ENCODE measurements at regions not wholly inside any gene's neighbourhood (a gene's known extent, or its start where the extent isn't known, plus 50 kb on each side); places are given as distances from the start of the nearest gene placed in this dataset.

DNA sequence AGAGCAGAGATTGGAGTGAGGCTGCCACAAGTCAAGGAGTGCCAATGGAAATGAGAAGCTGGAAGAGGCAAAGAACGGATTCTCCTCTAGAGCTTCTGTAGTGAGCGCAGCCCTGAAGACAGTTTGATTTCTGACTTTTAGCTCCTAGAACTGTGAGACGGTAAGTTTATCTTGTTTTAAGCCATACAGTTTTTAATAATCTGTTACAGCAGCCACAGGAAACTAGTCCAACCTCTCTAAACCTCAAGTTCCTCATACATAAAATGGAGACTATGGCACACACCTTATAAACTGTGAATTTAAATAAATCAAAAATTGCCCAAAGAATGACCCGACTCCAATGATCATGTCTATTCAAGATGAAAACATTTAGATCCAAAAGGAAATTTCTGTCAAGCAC lies 596.5 kb downstream of the BCL11A start:
- Mint-ChIP-seq H3K36me3 (no peaks in the 10 kb centered on the region), H3K4me3 (no peak overlapping the region), H3K27ac (no peak overlapping the region), H3K27me3 (ENCODE audit: low read depth) (no peaks in the 10 kb centered on the region), H3K9me3 (peaks cover 5% of the 10 kb centered on the region), H3K4me1 (peaks cover 11% of the 10 kb centered on the region)
- DNase-seq (ENCODE audit: low spot score in 2 of 2, unreplicated experiment in 2 of 2) = no peak
- TF ChIP-seq, protein P1, sequence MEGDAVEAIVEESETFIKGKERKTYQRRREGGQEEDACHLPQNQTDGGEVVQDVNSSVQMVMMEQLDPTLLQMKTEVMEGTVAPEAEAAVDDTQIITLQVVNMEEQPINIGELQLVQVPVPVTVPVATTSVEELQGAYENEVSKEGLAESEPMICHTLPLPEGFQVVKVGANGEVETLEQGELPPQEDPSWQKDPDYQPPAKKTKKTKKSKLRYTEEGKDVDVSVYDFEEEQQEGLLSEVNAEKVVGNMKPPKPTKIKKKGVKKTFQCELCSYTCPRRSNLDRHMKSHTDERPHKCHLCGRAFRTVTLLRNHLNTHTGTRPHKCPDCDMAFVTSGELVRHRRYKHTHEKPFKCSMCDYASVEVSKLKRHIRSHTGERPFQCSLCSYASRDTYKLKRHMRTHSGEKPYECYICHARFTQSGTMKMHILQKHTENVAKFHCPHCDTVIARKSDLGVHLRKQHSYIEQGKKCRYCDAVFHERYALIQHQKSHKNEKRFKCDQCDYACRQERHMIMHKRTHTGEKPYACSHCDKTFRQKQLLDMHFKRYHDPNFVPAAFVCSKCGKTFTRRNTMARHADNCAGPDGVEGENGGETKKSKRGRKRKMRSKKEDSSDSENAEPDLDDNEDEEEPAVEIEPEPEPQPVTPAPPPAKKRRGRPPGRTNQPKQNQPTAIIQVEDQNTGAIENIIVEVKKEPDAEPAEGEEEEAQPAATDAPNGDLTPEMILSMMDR (IDR thresholded peaks at IDR 0.05; ENCODE audit: unreplicated experiment) = no peak

DNA sequence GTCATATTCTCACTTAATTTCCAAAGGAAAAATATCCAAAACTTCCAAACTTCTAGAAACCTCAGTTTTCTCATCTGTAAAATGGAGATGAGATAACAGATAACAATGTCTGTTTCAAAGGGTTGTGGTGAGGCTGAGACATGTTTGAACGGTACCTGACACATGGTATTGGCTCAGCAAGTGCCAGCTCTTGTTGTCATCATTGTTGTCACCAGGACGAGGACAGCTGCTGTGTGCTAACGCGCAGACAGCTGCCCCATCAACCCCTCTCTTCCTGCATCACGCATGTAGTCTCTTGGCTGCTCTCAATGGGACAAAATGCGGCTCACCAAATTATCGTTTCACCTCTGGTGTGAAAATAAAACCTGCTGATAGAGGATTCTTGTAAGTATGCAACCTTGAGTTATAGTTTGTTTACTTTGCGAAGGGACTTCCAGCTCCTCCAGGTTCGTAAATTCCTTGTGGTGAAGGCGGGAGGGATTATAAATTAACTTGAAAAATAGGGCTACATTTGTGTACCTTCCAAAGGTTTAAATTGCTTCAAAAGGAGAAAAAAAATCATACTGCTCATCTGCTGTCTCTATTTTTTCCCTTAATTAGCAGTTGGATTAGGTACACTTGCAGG lies 605.4 kb downstream of the BCL11A start:
- no peaks in the 10 kb centered on the region for H3K36me3 Mint-ChIP-seq
- TF ChIP-seq, protein P1 (IDR thresholded peaks at IDR 0.05; ENCODE audit: unreplicated experiment) = no peak
- no peak overlapping the region for H3K27ac Mint-ChIP-seq
- no peaks in the 10 kb centered on the region for H3K27me3 Mint-ChIP-seq (ENCODE audit: low read depth)
- no peaks in the 10 kb centered on the region for H3K9me3 Mint-ChIP-seq
- H3K4me3 Mint-ChIP-seq = no peak overlapping the region
- DNase-seq (ENCODE audit: low spot score in 2 of 2, unreplicated experiment in 2 of 2) = no peak
- H3K4me1 Mint-ChIP-seq = peaks cover 25% of the 10 kb centered on the region

DNA sequence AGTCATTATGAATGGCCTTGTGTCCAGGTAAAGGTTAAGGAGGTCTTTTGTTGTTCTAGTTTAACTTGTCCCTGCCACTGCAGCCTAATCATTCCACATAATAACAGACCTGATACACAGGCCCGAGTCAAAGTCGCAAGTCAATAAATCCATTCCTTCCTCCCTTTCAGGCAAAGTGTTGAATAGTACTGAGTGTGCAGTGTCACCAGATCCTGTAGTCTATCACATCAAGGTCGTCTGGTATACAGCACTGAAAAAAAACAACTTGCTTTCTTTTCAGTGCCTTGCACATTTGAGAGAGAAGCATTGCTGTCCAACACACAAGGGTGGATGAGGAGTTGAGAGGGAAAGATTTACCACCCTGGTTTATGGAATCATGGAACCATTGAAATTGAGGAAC lies 606.2 kb downstream of the BCL11A start:
- H3K36me3 Mint-ChIP-seq = no peaks in the 10 kb centered on the region
- H3K9me3 Mint-ChIP-seq = no peaks in the 10 kb centered on the region
- H3K4me1 Mint-ChIP-seq = peaks cover 25% of the 10 kb centered on the region
- no peaks in the 10 kb centered on the region for H3K27me3 Mint-ChIP-seq (ENCODE audit: low read depth)
- no peak for DNase-seq (ENCODE audit: low spot score in 2 of 2, unreplicated experiment in 2 of 2)
- TF ChIP-seq, protein P1 (IDR thresholded peaks at IDR 0.05; ENCODE audit: unreplicated experiment) = no peak
- H3K27ac Mint-ChIP-seq = peak overlapping the region; percentile 8
- no peak overlapping the region for H3K4me3 Mint-ChIP-seq

DNA sequence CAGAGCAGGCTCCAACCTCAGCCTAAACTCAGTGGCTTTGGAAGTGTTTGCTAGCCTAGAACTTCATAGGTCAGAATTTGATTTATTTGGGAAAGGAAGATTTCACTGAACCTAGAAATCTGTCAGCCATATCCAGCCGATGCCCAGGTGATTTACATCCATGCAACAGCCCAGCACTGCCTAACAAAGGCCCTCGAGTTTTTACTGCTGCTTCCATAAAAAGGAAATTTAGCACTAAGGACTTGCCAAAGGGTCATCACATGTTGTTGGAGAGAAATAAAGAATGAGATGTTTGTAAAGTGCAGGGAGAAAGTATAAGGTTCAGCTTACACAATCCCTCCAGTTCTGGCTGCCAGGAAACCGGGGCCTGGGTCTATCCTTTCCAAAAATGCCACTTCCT lies 614.2 kb downstream of the BCL11A start:
- H3K27ac Mint-ChIP-seq = no peak overlapping the region
- H3K36me3 Mint-ChIP-seq = no peaks in the 10 kb centered on the region
- TF ChIP-seq, protein P1 (IDR thresholded peaks at IDR 0.05; ENCODE audit: unreplicated experiment) = no peak
- H3K4me1 Mint-ChIP-seq = peaks cover 4% of the 10 kb centered on the region
- DNase-seq (ENCODE audit: low spot score in 2 of 2, unreplicated experiment in 2 of 2) = no peak
- no peaks in the 10 kb centered on the region for H3K27me3 Mint-ChIP-seq (ENCODE audit: low read depth)
- no peaks in the 10 kb centered on the region for H3K9me3 Mint-ChIP-seq
- no peak overlapping the region for H3K4me3 Mint-ChIP-seq

DNA sequence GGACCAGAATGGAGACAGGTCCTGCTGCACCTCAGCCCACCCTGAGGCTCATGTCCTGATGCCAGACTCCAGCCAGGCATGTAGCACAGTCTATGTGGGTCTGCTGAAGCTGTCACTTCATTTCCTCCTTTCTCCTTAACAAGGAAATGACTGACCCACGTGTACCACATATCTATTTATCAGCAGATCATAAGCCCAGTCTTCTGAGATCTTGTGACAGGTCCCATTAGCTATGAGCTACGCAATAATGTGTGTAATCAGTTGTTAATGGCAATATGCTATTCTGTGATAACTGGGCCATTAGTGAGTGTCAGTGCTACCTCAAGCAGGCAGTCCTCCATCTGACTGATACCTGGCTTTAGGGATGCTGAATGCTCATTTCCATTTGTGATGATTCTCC lies 615.3 kb downstream of the BCL11A start:
- H3K36me3 Mint-ChIP-seq = no peaks in the 10 kb centered on the region
- no peaks in the 10 kb centered on the region for H3K27me3 Mint-ChIP-seq (ENCODE audit: low read depth)
- TF ChIP-seq, protein P1 (IDR thresholded peaks at IDR 0.05; ENCODE audit: unreplicated experiment) = no peak
- no peaks in the 10 kb centered on the region for H3K9me3 Mint-ChIP-seq
- no peak overlapping the region for H3K4me3 Mint-ChIP-seq
- peaks cover 4% of the 10 kb centered on the region for H3K4me1 Mint-ChIP-seq
- H3K27ac Mint-ChIP-seq = no peak overlapping the region
- no peak for DNase-seq (ENCODE audit: low spot score in 2 of 2, unreplicated experiment in 2 of 2)

DNA sequence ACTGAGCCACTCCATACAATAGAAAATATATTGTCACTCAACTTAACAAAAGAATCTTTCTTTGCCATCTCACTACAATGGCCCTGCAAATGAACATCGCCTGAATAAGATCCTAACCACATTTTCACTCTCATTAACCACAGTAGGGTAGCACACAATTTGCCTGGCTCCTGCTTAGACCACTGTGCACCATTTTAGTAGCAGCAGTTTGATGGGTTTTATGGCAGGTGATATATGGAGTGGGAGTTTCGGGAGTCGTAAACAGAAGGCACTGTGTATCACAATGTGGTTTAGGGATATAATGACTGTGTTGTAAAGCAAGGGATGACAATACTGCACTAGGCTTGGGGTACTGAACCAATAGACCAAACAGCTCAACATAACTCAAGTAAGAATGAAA lies 617.4 kb downstream of the BCL11A start:
- Mint-ChIP-seq H3K4me3 (no peak overlapping the region), H3K27me3 (ENCODE audit: low read depth) (no peaks in the 10 kb centered on the region), H3K36me3 (no peaks in the 10 kb centered on the region), H3K27ac (no peak overlapping the region), H3K4me1 (peaks cover 6% of the 10 kb centered on the region), H3K9me3 (peaks cover 8% of the 10 kb centered on the region)
- TF ChIP-seq, protein P1 (IDR thresholded peaks at IDR 0.05; ENCODE audit: unreplicated experiment) = no peak
- DNase-seq (ENCODE audit: low spot score in 2 of 2, unreplicated experiment in 2 of 2) = no peak

Data from mesothelial cell of epicardium (in vitro differentiated cells).